ENCODE measurements at regions not wholly inside any gene's neighbourhood (a gene's known extent, or its start where the extent isn't known, plus 50 kb on each side); places are given as distances from the start of the nearest gene placed in this dataset.

GRCh38 chr14:53500191-53500590 is 347.1 kb upstream of the DDHD1 start:
- Histone ChIP-seq H3K9ac (ENCODE audit: low read length) (no peak overlapping the region), H2AFZ (ENCODE audit: insufficient read depth, low read length, poor library complexity) (no peak overlapping the region), H4K8ac (ENCODE audit: low read depth, low read length) (no peak overlapping the region), H3K4ac (ENCODE audit: low read depth, low read length) (no peak overlapping the region), H4K91ac (ENCODE audit: low read depth, low read length) (no peak overlapping the region), H3K79me1 (ENCODE audit: low read length) (no peaks in the 10 kb centered on the region), H3K4me2 (ENCODE audit: low read length) (no peak overlapping the region), H2BK5ac (ENCODE audit: low read depth, low read length, poor library complexity) (no peak overlapping the region), H4K12ac (ENCODE audit: low read depth, low read length) (no peak overlapping the region), H3K79me2 (ENCODE audit: control insufficient read depth, insufficient read depth, low read length, poor library complexity) (no peaks in the 10 kb centered on the region), H2BK120ac (ENCODE audit: insufficient read depth, low read length, poor library complexity) (no peak overlapping the region), H3K18ac (ENCODE audit: low read length) (no peak overlapping the region), H3K27ac (ENCODE audit: low read depth, low read length) (no peak overlapping the region), H3K14ac (ENCODE audit: low read length) (no peak overlapping the region), H2BK12ac (ENCODE audit: low read length) (no peak overlapping the region), H3K36me3 (ENCODE audit: control insufficient read depth in 1 of 2, insufficient read depth in 2 of 2, low read length in 2 of 2) (no peaks in the 10 kb centered on the region), H3K23ac (ENCODE audit: low read length) (no peak overlapping the region), H3K4me1 (ENCODE audit: control insufficient read depth in 1 of 2, insufficient read depth in 2 of 2, low read length in 2 of 2) (no peaks in the 10 kb centered on the region), H3K4me3 (ENCODE audit: low read depth, low read length) (no peak overlapping the region), H2AK5ac (ENCODE audit: low read length) (no peak overlapping the region), H3K9me3 (ENCODE audit: insufficient read depth, low read depth, low read length) (no peaks in the 10 kb centered on the region), H3K27me3 (ENCODE audit: insufficient read depth, low read length) (no peaks in the 10 kb centered on the region)
- no peak for DNase-seq
- WGBS (ENCODE audit: extremely low coverage, insufficient coverage, insufficient read length) = no CpG with 5 or more reads among the region's 1 CpG

GRCh38 chr14:53496668-53497067 is 343.5 kb upstream of the DDHD1 start:
- Histone ChIP-seq H3K4me2 (ENCODE audit: low read length) (no peak overlapping the region), H3K18ac (ENCODE audit: low read length) (no peak overlapping the region), H3K9ac (ENCODE audit: low read length) (no peak overlapping the region), H2BK12ac (ENCODE audit: low read length) (no peak overlapping the region), H4K12ac (ENCODE audit: low read depth, low read length) (no peak overlapping the region), H3K27me3 (ENCODE audit: insufficient read depth, low read length) (no peaks in the 10 kb centered on the region), H3K4ac (ENCODE audit: low read depth, low read length) (no peak overlapping the region), H3K27ac (ENCODE audit: low read depth, low read length) (no peak overlapping the region), H2BK120ac (ENCODE audit: insufficient read depth, low read length, poor library complexity) (no peak overlapping the region), H2AFZ (ENCODE audit: insufficient read depth, low read length, poor library complexity) (no peak overlapping the region), H3K14ac (ENCODE audit: low read length) (no peak overlapping the region), H3K4me1 (ENCODE audit: control insufficient read depth in 1 of 2, insufficient read depth in 2 of 2, low read length in 2 of 2) (no peaks in the 10 kb centered on the region), H4K91ac (ENCODE audit: low read depth, low read length) (no peak overlapping the region), H3K36me3 (ENCODE audit: control insufficient read depth in 1 of 2, insufficient read depth in 2 of 2, low read length in 2 of 2) (no peaks in the 10 kb centered on the region), H3K23ac (ENCODE audit: low read length) (no peak overlapping the region), H3K9me3 (ENCODE audit: insufficient read depth, low read depth, low read length) (no peaks in the 10 kb centered on the region), H3K79me2 (ENCODE audit: control insufficient read depth, insufficient read depth, low read length, poor library complexity) (no peaks in the 10 kb centered on the region), H4K8ac (ENCODE audit: low read depth, low read length) (no peak overlapping the region), H2AK5ac (ENCODE audit: low read length) (no peak overlapping the region), H3K79me1 (ENCODE audit: low read length) (no peaks in the 10 kb centered on the region), H3K4me3 (ENCODE audit: low read depth, low read length) (no peak overlapping the region), H2BK5ac (ENCODE audit: low read depth, low read length, poor library complexity) (no peak overlapping the region)
- no peak for DNase-seq
- whole genome bisulfite sequencing (ENCODE audit: extremely low coverage, insufficient coverage, insufficient read length) = no CpG with 5 or more reads among the region's 2 CpGs

- Histone ChIP-seq H4K8ac (ENCODE audit: low read depth, low read length) (no peak overlapping the region), H3K4me3 (ENCODE audit: low read depth, low read length) (no peak overlapping the region), H4K12ac (ENCODE audit: low read depth, low read length) (no peak overlapping the region), H3K18ac (ENCODE audit: low read length) (no peak overlapping the region), H2BK12ac (ENCODE audit: low read length) (no peak overlapping the region), H3K9me3 (ENCODE audit: insufficient read depth, low read depth, low read length) (no peaks in the 10 kb centered on the region), H3K4ac (ENCODE audit: low read depth, low read length) (no peak overlapping the region), H2AK5ac (ENCODE audit: low read length) (no peak overlapping the region), H2AFZ (ENCODE audit: insufficient read depth, low read length, poor library complexity) (no peak overlapping the region), H4K91ac (ENCODE audit: low read depth, low read length) (no peak overlapping the region), H3K4me1 (ENCODE audit: control insufficient read depth in 1 of 2, insufficient read depth in 2 of 2, low read length in 2 of 2) (no peaks in the 10 kb centered on the region), H2BK120ac (ENCODE audit: insufficient read depth, low read length, poor library complexity) (no peak overlapping the region), H3K36me3 (ENCODE audit: control insufficient read depth in 1 of 2, insufficient read depth in 2 of 2, low read length in 2 of 2) (no peaks in the 10 kb centered on the region), H3K79me2 (ENCODE audit: control insufficient read depth, insufficient read depth, low read length, poor library complexity) (no peaks in the 10 kb centered on the region), H3K23ac (ENCODE audit: low read length) (no peak overlapping the region), H3K79me1 (ENCODE audit: low read length) (no peaks in the 10 kb centered on the region), H2BK5ac (ENCODE audit: low read depth, low read length, poor library complexity) (no peak overlapping the region), H3K9ac (ENCODE audit: low read length) (no peak overlapping the region), H3K27ac (ENCODE audit: low read depth, low read length) (no peak overlapping the region), H3K4me2 (ENCODE audit: low read length) (no peak overlapping the region), H3K27me3 (ENCODE audit: insufficient read depth, low read length) (no peaks in the 10 kb centered on the region), H3K14ac (ENCODE audit: low read length) (no peak overlapping the region)
- no CpG with 5 or more reads among the region's 9 CpGs for WGBS (ENCODE audit: extremely low coverage, insufficient coverage, insufficient read length)
- DNase-seq = no peak
These were observed 342.8 kb upstream of the DDHD1 start for GRCh38 chr14:53495846-53496343.

- Histone ChIP-seq H3K14ac (ENCODE audit: low read length) (no peak overlapping the region), H3K4me3 (ENCODE audit: low read depth, low read length) (no peak overlapping the region), H3K9me3 (ENCODE audit: insufficient read depth, low read depth, low read length) (no peaks in the 10 kb centered on the region), H4K91ac (ENCODE audit: low read depth, low read length) (no peak overlapping the region), H3K9ac (ENCODE audit: low read length) (no peak overlapping the region), H3K18ac (ENCODE audit: low read length) (no peak overlapping the region), H3K4me2 (ENCODE audit: low read length) (no peak overlapping the region), H3K79me1 (ENCODE audit: low read length) (no peaks in the 10 kb centered on the region), H2BK120ac (ENCODE audit: insufficient read depth, low read length, poor library complexity) (no peak overlapping the region), H3K36me3 (ENCODE audit: control insufficient read depth in 1 of 2, insufficient read depth in 2 of 2, low read length in 2 of 2) (no peaks in the 10 kb centered on the region), H3K27ac (ENCODE audit: low read depth, low read length) (no peak overlapping the region), H3K79me2 (ENCODE audit: control insufficient read depth, insufficient read depth, low read length, poor library complexity) (no peaks in the 10 kb centered on the region), H2AK5ac (ENCODE audit: low read length) (no peak overlapping the region), H3K4ac (ENCODE audit: low read depth, low read length) (no peak overlapping the region), H3K4me1 (ENCODE audit: control insufficient read depth in 1 of 2, insufficient read depth in 2 of 2, low read length in 2 of 2) (no peaks in the 10 kb centered on the region), H2BK12ac (ENCODE audit: low read length) (no peak overlapping the region), H2AFZ (ENCODE audit: insufficient read depth, low read length, poor library complexity) (no peak overlapping the region), H4K8ac (ENCODE audit: low read depth, low read length) (no peak overlapping the region), H4K12ac (ENCODE audit: low read depth, low read length) (no peak overlapping the region), H2BK5ac (ENCODE audit: low read depth, low read length, poor library complexity) (no peak overlapping the region), H3K27me3 (ENCODE audit: insufficient read depth, low read length) (no peaks in the 10 kb centered on the region), H3K23ac (ENCODE audit: low read length) (no peak overlapping the region)
- no CpG with 5 or more reads among the region's 1 CpG for WGBS (ENCODE audit: extremely low coverage, insufficient coverage, insufficient read length)
- DNase-seq = no peak
These were observed 341.5 kb upstream of the DDHD1 start for GRCh38 chr14:53494587-53494986.
